GM23248 (cell line): ENCODE measurements at regions not wholly inside any gene's neighbourhood (a gene's known extent, or its start where the extent isn't known, plus 50 kb on each side); places are given as distances from the start of the nearest gene placed in this dataset.

ENCODE experiments used
- EZH2 ChIP-seq: fragments of 200-600 bp; sonication (generic); IDR thresholded peaks from 2 replicates; pipeline ENCODE4 v1.6.1; 2018; ENCODE audit warnings: antibody characterized with exemption, mild to moderate bottlenecking; ENCODE audit not compliant: insufficient read depth, poor library complexity, severe bottlenecking
- EZH2phosphoT487 ChIP-seq: fragments of 200-600 bp; sonication (generic); IDR thresholded peaks from 2 replicates; pipeline ENCODE4 v1.6.1; 2018; ENCODE audit warnings: antibody characterized with exemption, moderate library complexity, mild to moderate bottlenecking, low read depth; ENCODE audit not compliant: insufficient read depth

DNA sequence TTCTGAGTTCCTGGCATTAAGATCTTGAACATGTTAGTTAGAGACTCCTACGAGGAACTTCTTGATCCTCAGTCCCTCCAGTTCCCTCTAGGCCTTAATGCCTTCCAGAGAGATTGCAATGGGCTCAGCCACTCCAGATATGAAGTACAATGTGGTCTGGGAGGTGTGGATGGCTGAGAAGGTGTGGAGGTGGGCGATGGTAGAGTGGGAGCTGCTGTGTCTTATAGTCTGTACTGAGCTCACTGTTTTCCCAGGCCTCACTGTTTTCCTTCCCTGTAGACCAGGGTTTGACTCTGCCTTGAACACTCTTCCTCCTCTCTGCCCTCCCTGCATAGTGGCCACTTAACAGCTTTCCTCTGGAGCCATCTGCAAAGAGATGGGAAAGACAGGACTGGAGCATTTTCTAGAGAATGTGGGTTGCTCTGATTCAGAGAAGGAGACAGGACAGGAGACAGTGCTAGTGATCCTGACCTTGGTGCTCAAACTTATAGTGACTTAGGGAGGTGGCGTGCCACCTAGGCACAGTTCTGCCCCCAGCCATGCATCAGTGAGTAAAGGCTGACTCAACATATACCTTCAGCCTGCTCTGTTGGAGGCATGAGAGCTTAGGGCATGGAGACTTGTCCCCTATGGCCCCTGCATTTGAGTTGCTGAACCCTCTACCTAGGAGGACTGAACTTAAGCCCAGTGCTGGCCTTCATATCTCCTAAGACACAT lies 129.7 kb downstream of the TDRD15 start:
- no peak for TF ChIP-seq EZH2phosphoT487
- no peak for TF ChIP-seq EZH2
